HepG2 (cell line): ENCODE measurements at regions not wholly inside any gene's neighbourhood (a gene's known extent, or its start where the extent isn't known, plus 50 kb on each side); places are given as distances from the start of the nearest gene placed in this dataset.

Experiments used
- AFF4 ChIP-seq: sonication (generic); formaldehyde crosslinking; IDR thresholded peaks from 2 replicates; pipeline ENCODE4 v1.4.0; 2020; ENCODE audit warnings: missing genetic modification reagents
- CREB1 ChIP-seq, 2 experiments: fragments of 450-650 bp in 1 of 2; IDR thresholded peaks; 2 replicates each; pipeline ENCODE4 v1.6.1; 2016 to 2017; ENCODE audit warnings: control low read depth in 1 of 2, mild to moderate bottlenecking in 1 of 2, missing compliant biosample characterization in 1 of 2, missing genetic modification characterization in 1 of 2
- CTCF ChIP-seq: sonication (generic); formaldehyde crosslinking; IDR thresholded peaks from 2 replicates; pipeline ENCODE4 v1.5.0; 2020; ENCODE audit warnings: mild to moderate bottlenecking, missing genetic modification reagents, moderate library complexity
- GABPA ChIP-seq, 2 experiments: IDR thresholded peaks; 2 replicates each; pipeline ENCODE4 v1.6.1; 2011 to 2016; ENCODE audit warnings: low read depth in 2 of 2, low read length in 1 of 2, missing biosample characterization in 1 of 2, missing genetic modification characterization in 1 of 2
- MBD4 ChIP-seq: IDR thresholded peaks from 2 replicates; pipeline ENCODE4 v1.6.1; 2012; ENCODE audit warnings: low read length, inconsistent platforms, borderline replicate concordance
- POLR2AphosphoS2 ChIP-seq: IDR thresholded peaks from 2 replicates; pipeline ENCODE4 v1.6.1; 2011; ENCODE audit warnings: low read depth, low read length, improper control_type of control experiment
- POLR2AphosphoS5 ChIP-seq: IDR thresholded peaks from 2 replicates; pipeline ENCODE4 v1.6.1; 2012; ENCODE audit warnings: low read depth, low read length
- TAF1 ChIP-seq: sonication (generic); formaldehyde crosslinking; IDR thresholded peaks from 2 replicates; pipeline ENCODE4 v1.4.0; 2020; ENCODE audit warnings: missing genetic modification reagents
- TARDBP ChIP-seq: sonication (generic); formaldehyde crosslinking; IDR thresholded peaks from 2 replicates; pipeline ENCODE4 v1.8.0; 2022; ENCODE audit warnings: mild to moderate bottlenecking, missing genetic modification reagents
- XRCC5 ChIP-seq: fragments of 200-400 bp; formaldehyde crosslinking; optimal IDR thresholded peaks from 2 replicates; pipeline ENCODE3; 2017; ENCODE audit warnings: mild to moderate bottlenecking, low read length
- ZFP91 ChIP-seq: sonication (generic); formaldehyde crosslinking; IDR thresholded peaks from 2 replicates; pipeline ENCODE4 v1.9.0; 2022; ENCODE audit warnings: missing genetic modification reagents, mild to moderate bottlenecking, borderline replicate concordance

- TF ChIP-seq GABPA (IDR thresholded peaks at IDR 0.05; ENCODE audit: low read depth, low read length) (no peak), GABPA (CRISPR knock-in tag; IDR thresholded peaks at IDR 0.05; ENCODE audit: low read depth) (no peak), CTCF (CRISPR knock-in tag) (no peak), AFF4 (CRISPR knock-in tag) (no peak), POLR2AphosphoS5 (no peak), MBD4 (no peak), TAF1 (CRISPR knock-in tag) (no peak), XRCC5 (no peak), CREB1 (IDR thresholded peaks at IDR 0.05) (no peak), CREB1 (CRISPR knock-in tag; IDR thresholded peaks at IDR 0.05) (no peak), ZFP91 (CRISPR knock-in tag) (no peak), TARDBP (no peak), POLR2AphosphoS2 (no peak)
These were observed 220.0 kb upstream of the NPVF start for GRCh38 chr7:25448301-25448700.
